NCI-H1417 (cell line): ENCODE measurements at regions not wholly inside any gene's neighbourhood (a gene's known extent, or its start where the extent isn't known, plus 50 kb on each side); places are given as distances from the start of the nearest gene placed in this dataset.
A peak's percentile ranks its signal among the peaks of the same experiment; 100 is the strongest.

ENCODE experiments used
- DNase-seq, 3 experiments: peaks; one replicate each; lab custom pipeline; 2025; lab: John Stamatoyannopoulos, UW

DNA sequence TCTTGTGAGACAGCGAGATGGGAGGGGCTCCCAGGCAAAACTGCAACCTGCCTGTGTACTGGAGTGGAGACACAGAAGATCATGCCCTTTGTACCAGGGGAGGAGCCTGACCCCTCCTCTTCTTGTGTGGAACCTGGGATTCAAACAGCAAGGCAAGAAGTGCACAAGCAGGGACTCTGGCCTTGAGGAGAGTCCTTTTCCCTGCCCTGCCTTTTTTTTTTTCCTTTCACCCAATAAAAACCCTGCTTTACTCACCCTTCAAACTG, 251.8 kb upstream of the OPRM1 start:
- DNase-seq: no peak

DNA sequence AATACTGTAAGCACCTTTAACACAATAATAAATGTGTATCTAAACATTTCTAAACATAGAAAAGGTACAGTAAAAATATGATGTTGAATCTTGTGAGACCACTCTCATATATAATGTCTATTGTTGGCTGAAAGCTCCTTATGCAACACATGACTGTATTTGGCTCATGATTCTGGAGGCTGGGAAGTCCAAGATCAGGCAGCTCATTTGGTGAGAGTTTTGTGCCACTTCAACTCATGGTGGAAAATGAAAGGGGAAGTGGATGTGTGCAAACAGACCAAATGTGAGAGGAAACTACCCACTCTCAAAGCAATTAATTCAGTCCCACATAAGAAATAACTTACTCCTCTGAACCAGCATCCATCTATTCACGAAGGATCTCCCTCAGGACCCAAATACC, 257.7 kb upstream of the OPRM1 start:
- DNase-seq: no peak

DNA sequence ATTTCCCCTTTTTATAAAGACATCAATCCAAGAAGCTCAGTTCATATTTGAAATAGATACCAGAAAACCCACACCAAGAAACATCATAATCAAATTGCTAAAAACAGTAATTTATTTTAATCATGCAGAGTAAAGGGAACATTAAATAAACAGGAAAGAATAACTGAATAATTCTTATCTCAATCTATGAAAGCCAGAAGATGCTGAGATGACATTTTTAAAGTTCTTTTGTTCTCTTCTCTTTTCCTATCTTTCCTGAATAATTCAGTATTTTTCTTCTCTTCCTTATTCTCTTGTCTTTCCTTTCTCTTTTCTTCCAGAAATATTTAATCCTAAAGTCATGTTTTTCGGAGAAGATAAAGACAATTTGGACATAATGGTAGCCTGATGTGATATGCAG, 259.0 kb upstream of the OPRM1 start:
- no peak for DNase-seq

DNA sequence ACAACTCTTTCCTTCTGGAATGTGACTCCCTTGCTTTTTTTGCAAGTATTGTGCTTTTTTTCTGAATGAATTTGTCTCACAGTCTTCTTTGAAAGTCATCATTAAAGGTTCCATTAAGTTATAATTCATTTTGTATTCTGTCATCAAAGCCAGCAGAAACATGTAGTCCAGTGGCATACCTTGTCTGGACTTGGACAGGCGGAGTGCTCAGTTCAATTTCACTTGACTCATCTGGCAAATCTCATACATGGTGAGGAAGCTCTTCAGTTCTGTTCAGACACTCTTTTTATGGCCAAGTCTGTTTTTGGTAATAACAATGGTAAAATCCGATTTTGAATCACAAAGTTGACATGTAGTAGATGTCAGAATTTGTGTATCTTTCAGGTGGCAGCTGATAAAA, 260.8 kb upstream of the OPRM1 start:
- DNase-seq: no peak

DNA sequence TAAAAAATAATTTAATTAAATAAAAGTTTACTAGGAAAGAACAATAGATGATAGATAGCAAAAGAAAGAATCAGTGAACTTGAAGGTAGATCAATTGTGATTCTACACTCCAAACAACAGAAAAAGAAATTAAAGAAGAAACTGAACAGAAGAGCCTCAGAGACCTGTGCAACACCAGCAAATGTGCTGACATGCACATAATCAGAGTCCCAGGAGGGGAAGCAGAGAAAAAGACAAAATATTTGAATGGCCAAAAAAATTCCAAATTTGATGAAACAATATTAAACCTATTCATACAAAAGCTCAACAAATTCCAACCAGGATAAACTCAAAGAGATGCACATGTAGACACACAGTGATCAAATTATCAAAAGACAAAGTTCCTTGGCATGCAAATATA, 267.5 kb upstream of the OPRM1 start:
- no peak for DNase-seq

DNA sequence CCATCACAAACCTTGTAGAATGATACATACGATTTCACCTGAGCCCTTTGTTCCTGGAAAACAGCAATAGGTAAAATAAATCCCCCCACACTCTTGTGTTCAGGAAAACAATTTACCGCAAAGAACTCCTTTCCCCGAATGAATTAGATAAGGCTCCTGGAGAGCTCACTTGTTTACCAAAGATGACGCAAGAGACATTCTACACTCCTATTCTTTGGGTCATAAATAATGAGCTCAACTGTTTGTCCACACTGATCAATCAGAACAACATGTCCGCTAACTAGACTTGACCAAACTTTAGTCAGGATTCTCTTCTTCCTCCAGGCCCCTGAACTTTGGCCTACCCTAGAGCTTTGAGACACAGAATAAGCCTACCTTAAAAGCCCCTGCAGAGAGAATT, 271.9 kb upstream of the OPRM1 start:
- peak in 1 of 3 experiments; percentile 19 for DNase-seq

DNA sequence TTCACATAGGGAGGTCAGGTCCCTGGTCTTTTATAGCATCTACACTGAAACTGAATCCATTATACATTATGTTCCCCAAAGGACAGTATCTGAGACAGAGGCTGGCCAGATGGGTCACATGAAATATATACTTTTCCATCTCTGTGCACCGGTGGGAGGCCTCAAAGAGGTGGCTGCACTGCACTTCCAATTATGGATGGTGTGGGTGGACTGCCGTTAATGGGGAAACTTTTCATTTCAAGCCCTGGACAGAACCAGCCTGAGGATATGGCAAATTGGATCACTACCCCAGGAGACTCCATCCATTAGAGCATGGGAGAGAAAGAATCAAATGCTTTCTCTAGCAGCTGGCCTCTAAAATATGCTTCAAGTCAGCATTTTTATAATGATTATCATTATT, 280.5 kb upstream of the OPRM1 start:
- DNase-seq: peak in 1 of 3 experiments; percentile 31

DNA sequence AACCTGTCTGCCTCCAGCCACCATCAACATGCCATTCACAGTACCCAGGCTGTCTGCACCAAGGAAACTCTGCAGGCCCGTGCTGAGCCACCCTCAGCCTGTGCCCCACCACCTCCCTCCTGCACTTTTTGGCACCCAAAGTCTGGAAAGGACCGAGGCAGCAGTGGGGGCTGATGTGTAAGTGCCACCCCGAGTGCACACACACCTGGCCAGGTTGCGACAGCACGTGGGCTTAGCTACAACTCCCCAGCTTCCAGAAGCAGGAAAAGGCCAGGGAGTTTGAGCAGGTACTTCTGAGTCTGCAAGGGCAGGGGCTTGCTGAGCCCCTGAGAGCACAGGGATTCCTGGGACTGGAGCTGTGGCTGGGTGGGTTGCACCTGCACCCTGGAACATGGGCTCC, 303.3 kb upstream of the OPRM1 start:
- DNase-seq: no peak

DNA sequence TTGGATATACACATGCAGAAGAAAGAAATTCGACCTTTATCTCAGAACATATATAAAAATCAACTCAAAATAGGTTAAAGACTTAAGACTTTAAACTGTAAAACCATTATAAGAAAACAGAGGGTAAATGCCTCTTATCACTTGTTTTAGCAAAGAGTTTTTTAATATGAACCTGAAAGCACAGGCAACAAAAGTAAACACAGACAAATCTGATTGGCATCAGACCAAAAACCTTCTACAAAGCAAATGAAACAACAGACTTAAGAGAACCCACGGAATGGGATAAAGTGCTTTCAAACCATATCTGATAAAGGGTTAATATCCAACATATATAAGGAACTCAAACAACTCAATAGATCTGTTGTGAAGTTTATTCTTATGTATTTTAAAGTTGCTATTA, 309.9 kb upstream of the OPRM1 start:
- DNase-seq: peak in 1 of 3 experiments; percentile 50

DNA sequence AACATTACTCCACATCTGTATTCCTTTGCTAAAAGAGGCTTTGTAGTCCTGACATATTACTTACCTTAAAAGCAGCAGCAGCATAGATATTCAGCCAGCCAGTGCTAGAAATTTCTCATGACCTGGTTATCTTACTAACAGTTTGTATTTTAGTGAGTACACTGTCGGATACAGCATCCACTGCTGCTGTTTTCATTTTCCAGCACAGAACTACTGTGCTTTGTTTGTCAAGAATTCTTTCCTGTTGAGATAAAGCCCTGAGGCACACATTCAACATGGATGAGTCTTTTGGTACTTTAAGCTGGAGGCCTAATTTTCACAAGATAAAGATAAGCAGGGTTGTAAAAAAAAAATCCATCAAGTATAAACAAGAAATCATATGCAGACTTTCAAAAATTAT, 311.2 kb upstream of the OPRM1 start:
- DNase-seq: peak in 2 of 3 experiments; percentile 13 to 57

DNA sequence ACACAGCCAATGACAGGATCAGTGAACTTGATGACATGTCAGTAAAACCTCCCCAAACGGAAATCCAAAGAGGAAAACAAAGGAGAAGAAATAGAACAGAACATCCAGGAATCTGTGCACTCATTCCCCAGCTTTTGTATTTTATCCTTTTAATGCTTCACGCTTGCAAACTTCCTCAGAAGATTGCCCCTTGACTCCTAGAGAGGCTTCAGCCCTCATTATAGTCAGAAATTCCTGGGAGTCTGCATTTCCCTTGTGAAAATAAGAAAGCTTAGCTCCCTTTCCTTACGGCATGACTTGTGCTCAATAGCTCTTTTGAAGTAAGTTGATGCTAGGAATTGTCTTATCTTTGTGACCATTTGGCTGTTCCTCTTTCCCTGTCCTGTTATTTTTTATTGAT, 313.6 kb upstream of the OPRM1 start:
- no peak for DNase-seq

DNA sequence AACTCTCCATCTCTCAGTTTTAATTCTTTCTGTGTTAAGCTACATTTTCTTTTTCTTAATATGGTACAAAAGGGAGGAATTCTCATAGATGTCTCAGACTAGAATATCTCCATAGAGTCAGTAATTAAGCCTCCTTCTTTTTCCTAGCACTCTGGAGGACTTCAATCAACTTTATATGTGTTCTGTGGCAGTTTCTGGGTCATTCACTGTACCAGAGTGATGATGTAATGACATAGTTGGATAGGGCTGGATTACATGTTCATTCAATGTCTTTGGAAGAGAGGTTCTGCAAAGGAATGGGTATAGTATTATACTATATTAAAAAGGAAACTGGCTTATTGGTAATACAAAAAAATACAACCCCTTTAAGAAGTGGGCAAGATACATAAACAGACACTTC, 318.3 kb upstream of the OPRM1 start:
- no peak for DNase-seq

DNA sequence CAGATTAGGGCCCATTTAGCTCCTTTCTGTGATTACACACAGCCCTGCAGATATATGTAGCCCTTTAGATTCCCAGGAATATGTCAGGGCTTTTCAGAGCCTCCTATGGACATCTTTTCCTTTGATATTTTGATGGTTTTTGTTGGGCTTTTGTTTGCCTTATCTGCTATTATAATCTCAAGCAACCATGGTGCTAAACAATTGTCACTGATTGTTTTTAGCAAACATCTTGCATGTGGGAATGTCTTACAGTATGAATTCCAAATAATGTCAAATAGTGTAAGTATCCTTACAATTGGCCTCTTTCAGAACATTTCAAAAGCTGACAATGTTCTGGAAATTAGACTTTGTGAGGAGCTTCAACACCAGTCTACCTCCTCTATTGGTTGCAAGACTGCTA, 333.6 kb upstream of the OPRM1 start:
- no peak for DNase-seq

DNA sequence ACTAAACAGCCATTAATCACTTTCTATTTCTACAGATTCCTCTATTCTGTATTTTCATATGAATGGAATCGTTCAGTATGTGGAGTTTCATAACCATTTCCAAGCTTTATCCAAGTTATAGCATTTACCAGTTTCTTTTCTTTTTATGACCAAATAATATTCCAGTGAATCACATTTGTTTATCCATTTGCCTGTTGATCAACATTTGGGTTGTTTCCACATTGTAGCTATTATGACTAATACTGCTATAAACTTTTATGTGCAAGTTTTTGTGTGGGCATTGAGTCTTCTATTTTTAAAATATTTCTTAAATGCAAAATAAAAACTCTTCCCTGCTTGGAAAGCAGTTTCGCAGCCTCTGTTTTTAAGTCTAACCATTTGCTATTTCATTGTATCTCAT, 336.4 kb upstream of the OPRM1 start:
- DNase-seq: no peak

DNA sequence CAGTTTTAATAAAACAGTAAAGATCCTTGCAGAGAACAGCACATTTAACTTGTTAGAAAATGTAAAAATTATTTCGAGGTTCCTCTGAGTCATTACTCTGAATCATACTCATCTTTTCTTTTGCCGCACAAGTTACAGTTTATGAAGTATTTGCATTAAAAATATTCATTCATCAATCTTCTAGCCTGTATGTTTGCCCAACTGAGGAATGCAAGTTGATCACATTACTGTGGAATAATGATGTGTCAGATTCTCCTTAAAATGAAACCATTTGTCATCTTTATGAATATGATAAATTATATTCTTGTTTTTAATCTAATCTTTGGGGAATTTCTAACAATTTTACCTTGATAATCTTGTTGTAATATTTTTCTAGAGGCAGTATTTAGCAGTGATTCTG, 340.4 kb upstream of the OPRM1 start:
- DNase-seq: no peak

DNA sequence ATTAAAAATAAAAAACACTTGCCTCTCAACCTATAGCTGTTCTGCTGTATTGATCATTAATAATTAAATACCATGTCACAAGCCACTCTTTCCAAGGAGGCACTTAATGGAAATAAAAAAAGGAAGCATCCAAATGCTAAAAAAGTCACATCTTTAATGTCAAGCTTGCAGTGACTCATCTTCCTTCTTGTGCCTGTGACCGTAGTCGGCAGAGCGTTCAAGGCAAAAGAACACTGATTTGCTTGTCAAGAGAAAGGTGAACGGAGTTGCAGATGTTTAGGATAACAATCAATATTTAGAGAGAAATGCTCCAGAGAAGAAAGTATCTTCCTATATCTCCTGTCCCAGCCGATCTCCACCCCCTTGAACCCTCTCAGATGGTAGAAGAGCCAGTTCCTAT, 341.0 kb upstream of the OPRM1 start:
- no peak for DNase-seq

DNA sequence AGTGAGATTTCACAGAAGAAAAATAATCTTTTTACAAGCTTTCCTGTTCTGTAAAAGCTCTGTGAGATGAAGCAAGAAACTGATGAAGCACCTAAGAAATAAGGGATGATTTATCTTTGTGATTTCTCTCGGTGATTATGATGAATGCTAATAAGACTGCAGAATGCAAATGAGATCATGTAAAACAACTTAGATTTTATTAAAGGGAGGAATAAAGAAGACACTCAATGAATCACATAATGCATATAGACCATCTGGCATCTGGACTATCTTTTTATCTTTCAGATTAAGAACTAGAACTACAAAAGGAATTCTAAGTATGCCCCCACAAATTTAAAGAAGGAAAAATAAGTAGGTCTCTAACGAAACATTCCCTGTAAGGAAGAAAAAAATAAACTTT, 361.5 kb upstream of the OPRM1 start:
- DNase-seq: no peak

DNA sequence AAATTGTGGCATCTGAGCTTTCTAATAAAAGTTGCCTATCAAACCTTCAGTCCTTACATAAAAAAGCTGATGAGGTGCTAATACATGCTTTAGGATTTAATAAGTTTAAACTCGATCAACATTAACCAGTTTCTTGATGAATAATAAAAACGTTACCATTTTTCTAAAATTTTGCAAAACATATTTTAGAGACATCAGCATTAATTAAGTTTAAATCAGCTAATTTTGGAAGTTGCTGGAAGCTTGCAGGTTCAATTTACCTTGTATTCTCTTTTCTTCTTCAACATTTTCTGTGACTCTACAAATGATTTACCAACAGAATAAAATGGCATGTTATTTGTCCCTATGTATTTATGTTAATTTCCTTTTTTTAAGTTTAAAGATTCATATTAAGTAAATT, 365.3 kb upstream of the OPRM1 start:
- DNase-seq: no peak

DNA sequence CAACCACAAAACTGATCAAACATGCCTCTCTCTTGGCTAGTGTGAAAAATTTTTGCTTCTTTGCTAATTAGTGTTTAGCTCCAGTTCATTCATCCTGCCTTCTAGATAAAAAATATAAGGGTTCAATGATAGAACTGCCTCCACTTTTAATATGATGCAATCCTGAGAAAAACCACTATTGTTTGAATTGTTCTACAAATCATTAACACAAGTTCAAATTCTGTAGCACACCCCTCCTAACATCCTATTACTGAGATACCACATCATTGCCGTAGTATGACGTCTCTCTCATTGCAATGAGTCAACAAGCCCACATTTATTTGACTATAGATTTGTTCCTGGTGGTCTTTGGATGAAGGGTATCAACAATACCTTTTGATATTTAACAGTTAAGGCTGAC, 365.8 kb upstream of the OPRM1 start:
- DNase-seq: no peak

DNA sequence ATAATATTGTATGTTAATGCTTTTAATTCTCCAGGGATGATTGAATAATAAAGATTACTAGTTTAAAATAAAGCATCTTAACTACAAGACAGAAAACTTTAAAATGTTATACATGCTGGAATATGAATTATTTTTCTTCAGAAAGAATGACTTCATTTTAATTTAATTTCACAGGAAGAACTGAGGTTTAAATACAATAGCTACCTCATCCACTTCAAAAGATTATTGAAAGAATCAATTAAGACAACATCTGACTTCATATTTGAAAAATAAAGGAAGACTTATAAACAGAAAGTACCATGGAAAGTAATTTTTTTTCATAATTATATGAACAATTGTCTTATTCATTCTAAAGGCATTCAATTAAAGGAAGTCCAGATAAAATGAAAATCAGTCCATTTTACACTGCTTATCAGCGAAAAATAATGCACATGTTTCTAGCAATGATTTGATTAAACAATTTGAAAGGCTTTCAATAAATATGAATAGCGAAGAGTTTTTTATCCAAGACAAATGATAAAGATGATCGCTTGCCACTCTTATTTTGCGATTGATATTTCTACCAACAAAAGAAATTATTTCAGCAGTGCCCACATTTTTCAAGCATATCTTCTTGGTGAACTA, 368.5 kb upstream of the OPRM1 start:
- no peak for DNase-seq

DNA sequence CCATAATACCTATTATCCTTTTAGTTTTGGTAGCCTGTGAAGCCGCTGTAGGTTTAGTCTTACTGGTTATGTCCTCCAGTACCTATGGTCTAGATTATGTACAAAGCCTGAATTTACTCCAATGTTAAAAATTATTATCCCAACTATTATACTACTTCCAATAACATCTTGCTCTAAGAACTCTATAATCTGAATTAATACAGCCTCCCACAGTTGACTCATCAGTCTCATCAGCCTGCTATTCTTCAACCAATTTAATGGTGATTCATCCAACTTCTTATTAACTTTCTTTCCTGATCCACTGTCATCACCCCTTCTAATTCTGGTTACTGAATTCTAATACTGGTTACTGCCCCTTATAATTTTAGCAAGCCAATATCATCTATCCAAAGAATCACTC, 370.3 kb upstream of the OPRM1 start:
- DNase-seq: no peak

DNA sequence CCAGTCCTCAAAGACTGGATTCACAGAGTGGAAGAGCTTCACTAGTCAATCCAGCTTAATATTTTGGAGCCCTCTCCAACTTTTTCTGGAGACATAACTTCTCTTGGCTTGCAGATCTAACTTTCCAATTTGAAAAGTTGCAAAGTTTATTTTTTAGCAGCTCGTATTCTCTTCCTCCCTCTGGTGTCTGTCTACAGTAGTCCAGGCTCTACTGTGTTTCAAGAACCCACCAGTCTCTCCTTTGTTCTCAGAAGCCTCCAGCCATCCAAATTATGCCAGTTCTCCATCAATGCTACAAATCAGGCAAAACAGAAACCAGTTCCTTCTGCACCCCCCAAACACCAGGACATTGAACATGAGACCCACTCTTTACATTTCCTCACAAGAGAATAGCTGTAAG, 376.1 kb upstream of the OPRM1 start:
- no peak for DNase-seq

DNA sequence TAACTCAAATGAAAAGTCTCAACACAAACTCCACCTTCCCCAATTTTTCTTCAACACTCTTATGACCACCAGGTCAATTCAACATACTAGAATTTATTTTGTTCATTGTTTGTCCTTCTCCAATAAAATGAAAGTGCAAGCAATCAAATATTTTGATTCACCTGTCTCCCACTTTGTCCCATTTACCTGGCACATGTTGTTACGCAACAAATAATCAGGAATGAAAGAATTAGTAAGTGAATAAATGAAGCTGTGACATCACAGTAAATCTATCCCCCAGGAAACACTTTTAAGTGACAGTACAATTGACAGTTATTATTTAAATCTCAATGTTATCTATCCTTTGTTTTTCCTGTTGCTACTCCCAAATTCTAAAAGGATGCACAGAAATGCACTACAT, 393.7 kb upstream of the OPRM1 start:
- DNase-seq: no peak

DNA sequence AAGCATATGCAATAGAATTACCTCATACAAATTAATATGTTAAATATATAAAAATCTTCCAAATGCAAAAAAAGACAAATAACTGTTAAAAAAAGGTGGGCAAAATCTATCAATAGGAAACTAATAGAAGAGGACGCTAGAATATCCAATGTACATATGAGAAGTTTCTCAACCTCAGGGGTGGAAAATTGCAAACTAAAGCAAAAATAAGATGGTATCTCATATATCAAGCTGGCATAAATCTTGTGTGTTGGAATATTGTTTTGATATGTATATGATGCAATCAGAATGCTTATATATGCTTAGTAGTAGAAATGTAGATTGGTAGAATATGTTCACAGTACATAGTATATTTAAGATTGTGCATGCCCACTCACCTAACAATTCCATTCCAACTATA, 395.0 kb upstream of the OPRM1 start:
- DNase-seq: no peak

DNA sequence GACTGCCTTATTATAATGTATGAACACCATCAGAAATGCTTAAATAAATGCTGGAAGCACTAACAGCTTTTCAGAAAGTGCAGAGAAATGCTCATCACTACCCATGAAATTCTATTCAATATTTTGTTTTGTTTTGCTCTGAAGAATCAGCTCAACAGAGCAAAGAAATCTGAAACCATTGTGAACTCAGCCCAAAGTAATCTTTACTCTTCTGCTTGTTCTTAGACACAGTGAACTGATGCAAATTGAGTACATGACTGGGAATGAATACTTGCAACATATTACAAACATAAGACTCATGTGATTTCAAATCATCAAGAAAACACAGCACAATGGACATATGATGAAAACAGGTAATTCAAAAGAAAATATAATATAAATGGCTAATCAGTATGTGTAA, 404.6 kb upstream of the OPRM1 start:
- DNase-seq: no peak
